SU-DHL-6 (cell line): ENCODE measurements at regions not wholly inside any gene's neighbourhood (a gene's known extent, or its start where the extent isn't known, plus 50 kb on each side); places are given as distances from the start of the nearest gene placed in this dataset.

Source experiments
- H2AFZ ChIP-seq: fragments of 200-600 bp; sonication (generic); 2 replicates; pipeline ENCODE4 v1.6.1; 2014; ENCODE audit warnings: low read depth, mild to moderate bottlenecking, moderate library complexity, mixed read lengths, antibody characterized with exemption, low read length; ENCODE audit not compliant: severe bottlenecking
- H3F3A ChIP-seq: fragments of 200-600 bp; shearing (Covaris generic); 2 replicates; pipeline ENCODE4 v1.6.0; 2016; ENCODE audit warnings: antibody characterized with exemption, mild to moderate bottlenecking; ENCODE audit not compliant: insufficient read depth
- H3K27ac ChIP-seq: fragments of 200-600 bp; sonication (generic); 2 replicates; pipeline ENCODE4 v1.5.1; 2016; ENCODE audit warnings: low read depth, mild to moderate bottlenecking, low read length, moderate library complexity, mixed read lengths
- H3K27me3 ChIP-seq: fragments of 200-600 bp; sonication (generic), shearing (Covaris generic); 2 replicates; pipeline ENCODE4 v1.6.0; 2014; ENCODE audit warnings: mild to moderate bottlenecking, low read length
- H3K36me3 ChIP-seq: fragments of 200-600 bp; sonication (generic); 2 replicates; pipeline ENCODE4 v1.6.1; 2014; ENCODE audit warnings: mild to moderate bottlenecking, low read length, mixed read lengths
- H3K4me2 ChIP-seq: fragments of 300-600, 200-600 bp; shearing (Covaris generic), sonication (generic); 2 replicates; pipeline ENCODE4 v1.6.0; 2014; ENCODE audit warnings: low read length, low read depth, mild to moderate bottlenecking; ENCODE audit not compliant: poor library complexity, severe bottlenecking
- H3K4me3 ChIP-seq: fragments of 200-600 bp; sonication (generic); 2 replicates; pipeline ENCODE4 v1.5.1; 2014; ENCODE audit warnings: antibody characterized with exemption, low read length, mild to moderate bottlenecking, mixed read lengths; ENCODE audit not compliant: insufficient read depth, poor library complexity, severe bottlenecking
- H3K79me2 ChIP-seq: fragments of 200-600 bp; sonication (generic); 2 replicates; pipeline ENCODE4 v1.6.1; 2014; ENCODE audit warnings: mild to moderate bottlenecking, low read length, moderate library complexity; ENCODE audit not compliant: insufficient read depth
- H3K9ac ChIP-seq: fragments of 200-600 bp; sonication (generic); 2 replicates; pipeline ENCODE4 v1.7.0; 2014; ENCODE audit warnings: mild to moderate bottlenecking, low read length
- H3K9me2 ChIP-seq: fragments of 200-600 bp; sonication (generic); replicated peaks from 2 replicates; pipeline ENCODE4 v1.6.1; 2014; ENCODE audit warnings: low read length; ENCODE audit not compliant: insufficient read depth
- H3K9me3 ChIP-seq: fragments of 200-600 bp; sonication (generic); 2 replicates; pipeline ENCODE4 v1.6.1; 2014; ENCODE audit warnings: low read length, mixed read lengths; ENCODE audit not compliant: insufficient read depth
- H4K20me1 ChIP-seq: fragments of 200-600 bp; sonication (generic); 2 replicates; pipeline ENCODE4 v1.6.1; 2014; ENCODE audit warnings: low read depth, mild to moderate bottlenecking, antibody characterized with exemption, low read length, moderate library complexity, mixed read lengths
- CTCF ChIP-seq: fragments of 200-600 bp; sonication (generic); IDR thresholded peaks from one replicate; pipeline ENCODE4 v1.5.1; 2017; ENCODE audit warnings: antibody characterized with exemption, mild to moderate bottlenecking, low read length, moderate library complexity; ENCODE audit not compliant: insufficient read depth, poor library complexity, severe bottlenecking
- EZH2phosphoT487 ChIP-seq: fragments of 200-600 bp; sonication (generic), shearing (Covaris generic); conservative IDR thresholded peaks from 2 replicates; pipeline ENCODE4 v1.6.1; 2018; ENCODE audit warnings: mild to moderate bottlenecking, antibody characterized with exemption, low read length, moderate library complexity, mixed read lengths

GRCh38 chr16:73732143-73732542 is 564.5 kb upstream of the PSMD7 start:
- no peaks in the 10 kb centered on the region for H3K9me2 ChIP-seq
- no peaks in the 10 kb centered on the region for H3K79me2 ChIP-seq
- H3K4me3 ChIP-seq: no peak overlapping the region
- no peak overlapping the region for H3K27ac ChIP-seq
- no peaks in the 10 kb centered on the region for H3F3A ChIP-seq
- no peak overlapping the region for H3K9ac ChIP-seq
- H4K20me1 ChIP-seq: no peaks in the 10 kb centered on the region
- no peaks in the 10 kb centered on the region for H3K9me3 ChIP-seq
- TF ChIP-seq EZH2phosphoT487: no peak
- TF ChIP-seq CTCF: no peak
- H3K4me2 ChIP-seq: no peak overlapping the region
- H2AFZ ChIP-seq: no peak overlapping the region
- no peaks in the 10 kb centered on the region for H3K36me3 ChIP-seq
- no peaks in the 10 kb centered on the region for H3K27me3 ChIP-seq

GRCh38 chr16:73730481-73731090 is 566.0 kb upstream of the PSMD7 start:
- no peaks in the 10 kb centered on the region for H3K9me3 ChIP-seq
- H3K36me3 ChIP-seq: no peaks in the 10 kb centered on the region
- no peak overlapping the region for H2AFZ ChIP-seq
- TF ChIP-seq EZH2phosphoT487: no peak
- TF ChIP-seq CTCF: no peak
- no peaks in the 10 kb centered on the region for H3K27me3 ChIP-seq
- H3K9me2 ChIP-seq: no peaks in the 10 kb centered on the region
- H3K79me2 ChIP-seq: no peaks in the 10 kb centered on the region
- H3K4me3 ChIP-seq: no peak overlapping the region
- no peaks in the 10 kb centered on the region for H4K20me1 ChIP-seq
- no peak overlapping the region for H3K4me2 ChIP-seq
- H3K27ac ChIP-seq: no peak overlapping the region
- H3F3A ChIP-seq: no peaks in the 10 kb centered on the region
- no peak overlapping the region for H3K9ac ChIP-seq

GRCh38 chr16:73725156-73725555 is 571.5 kb upstream of the PSMD7 start:
- H3F3A ChIP-seq: no peaks in the 10 kb centered on the region
- no peaks in the 10 kb centered on the region for H3K36me3 ChIP-seq
- no peaks in the 10 kb centered on the region for H4K20me1 ChIP-seq
- no peaks in the 10 kb centered on the region for H3K9me2 ChIP-seq
- H2AFZ ChIP-seq: no peak overlapping the region
- no peaks in the 10 kb centered on the region for H3K79me2 ChIP-seq
- no peak overlapping the region for H3K9ac ChIP-seq
- H3K4me3 ChIP-seq: no peak overlapping the region
- no peaks in the 10 kb centered on the region for H3K9me3 ChIP-seq
- H3K27me3 ChIP-seq: no peaks in the 10 kb centered on the region
- H3K4me2 ChIP-seq: no peak overlapping the region
- TF ChIP-seq EZH2phosphoT487 (no peak), CTCF (no peak)
- no peak overlapping the region for H3K27ac ChIP-seq
